ENCODE measurements at regions not wholly inside any gene's neighbourhood (a gene's known extent, or its start where the extent isn't known, plus 50 kb on each side); places are given as distances from the start of the nearest gene placed in this dataset.

DNA sequence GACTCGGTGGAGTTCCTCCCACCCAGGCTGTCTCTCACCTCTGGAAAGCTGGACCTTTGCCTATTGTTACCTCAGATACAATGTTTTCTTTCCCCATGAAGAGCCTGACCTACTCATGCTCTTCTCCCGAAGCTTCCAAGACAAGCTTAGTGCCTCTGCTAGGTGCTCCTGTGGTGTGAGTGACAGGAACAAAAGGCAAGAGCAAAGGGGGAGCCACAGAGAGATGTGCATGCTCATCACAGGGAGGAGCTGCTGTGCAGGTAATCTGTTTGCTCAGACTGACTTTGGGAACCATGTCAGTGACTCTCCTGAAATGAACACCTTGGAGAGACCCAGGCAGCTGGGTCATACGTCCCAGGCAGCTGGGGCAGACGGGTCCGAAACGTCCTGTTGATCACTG is 53.6 kb upstream of the VSTM5 start:
- POLR2A ChIA-PET: no interaction called here
- Histone ChIP-seq H3K27ac (ENCODE audit: extremely low read depth, low read depth, low read length) (no peak overlapping the region), H3K4me3 (ENCODE audit: low read depth, low read length) (no peak overlapping the region), H3K36me3 (ENCODE audit: control insufficient read depth in 2 of 2, insufficient read depth in 1 of 2, low read length in 2 of 2) (no peaks in the 10 kb centered on the region), H3K4me1 (ENCODE audit: control insufficient read depth, insufficient read depth, low read length) (no peaks in the 10 kb centered on the region), H3K9me3 (ENCODE audit: control insufficient read depth, insufficient read depth, low read depth, low read length) (no peaks in the 10 kb centered on the region)
- CTCF ChIA-PET: interaction anchor here (5.1 kb wide), 1 partner anchor 9 kb away, joined by 32 read pairs; no protein-coding TSS in a partner anchor
- TF ChIP-seq KLF10 (tag by site-specific recombination; IDR thresholded peaks at IDR 0.05) (no peak), ZNF366 (tag by site-specific recombination; conservative IDR thresholded peaks at IDR 0.05) (no peak), ZFP69B (tag by site-specific recombination; IDR thresholded peaks at IDR 0.05) (no peak), ZNF843 (tag by site-specific recombination; IDR thresholded peaks at IDR 0.05) (no peak), ZNF629 (tag by site-specific recombination; IDR thresholded peaks at IDR 0.05) (no peak), YY2 (tag by site-specific recombination; IDR thresholded peaks at IDR 0.05) (no peak), ZNF274 (IDR thresholded peaks at IDR 0.05; ENCODE audit: low read length) (no peak), ZNF274 (tag by site-specific recombination; IDR thresholded peaks at IDR 0.05; ENCODE audit: borderline replicate concordance) (no peak), ZSCAN16 (tag by site-specific recombination; IDR thresholded peaks at IDR 0.05) (no peak), ZNF324 (tag by site-specific recombination; IDR thresholded peaks at IDR 0.05) (no peak), GLIS2 (tag by site-specific recombination; IDR thresholded peaks at IDR 0.05) (no peak), ZNF660 (tag by site-specific recombination; IDR thresholded peaks at IDR 0.05) (no peak), ZNF311 (tag by site-specific recombination; IDR thresholded peaks at IDR 0.05; ENCODE audit: borderline replicate concordance) (no peak), ZNF768 (tag by site-specific recombination; IDR thresholded peaks at IDR 0.05) (no peak)

DNA sequence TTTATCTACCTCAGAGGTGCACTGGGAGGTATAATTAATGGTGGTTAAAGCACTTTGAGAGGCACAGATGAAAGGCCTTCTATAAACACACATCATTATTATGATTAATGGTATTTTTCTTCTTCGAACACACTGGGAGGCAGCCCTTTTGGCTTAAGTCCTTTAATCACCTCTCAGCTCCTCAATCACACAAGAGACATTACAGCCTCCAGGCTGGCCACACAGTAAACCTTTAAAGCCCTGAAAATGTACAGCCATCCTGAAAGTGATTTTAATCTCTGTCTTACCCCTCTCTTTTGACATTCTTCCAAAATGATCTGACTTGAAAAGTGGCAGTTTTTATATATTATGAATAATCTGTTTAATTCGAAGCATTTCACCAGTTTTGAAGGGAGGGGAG is 54.3 kb upstream of the VSTM5 start:
- H3K36me3 ChIP-seq (ENCODE audit: control insufficient read depth in 2 of 2, insufficient read depth in 1 of 2, low read length in 2 of 2): no peaks in the 10 kb centered on the region
- TF ChIP-seq ZNF571 (tag by site-specific recombination; IDR thresholded peaks at IDR 0.05): no peak
- peak; percentile 35; the same call in 1 of the 2 replicates for TF ChIP-seq GLIS1 (tag by site-specific recombination; IDR thresholded peaks at IDR 0.05)
- TF ChIP-seq SP7 (tag by site-specific recombination; IDR thresholded peaks at IDR 0.05): peak; percentile 51; the same call in 1 of the 2 replicates
- CTCF ChIA-PET: interaction anchor here (0.6 to 5.1 kb wide), 4 partner anchors 9 to 515 kb away, joined by 3 to 32 read pairs (median 8); no protein-coding TSS in a partner anchor

DNA sequence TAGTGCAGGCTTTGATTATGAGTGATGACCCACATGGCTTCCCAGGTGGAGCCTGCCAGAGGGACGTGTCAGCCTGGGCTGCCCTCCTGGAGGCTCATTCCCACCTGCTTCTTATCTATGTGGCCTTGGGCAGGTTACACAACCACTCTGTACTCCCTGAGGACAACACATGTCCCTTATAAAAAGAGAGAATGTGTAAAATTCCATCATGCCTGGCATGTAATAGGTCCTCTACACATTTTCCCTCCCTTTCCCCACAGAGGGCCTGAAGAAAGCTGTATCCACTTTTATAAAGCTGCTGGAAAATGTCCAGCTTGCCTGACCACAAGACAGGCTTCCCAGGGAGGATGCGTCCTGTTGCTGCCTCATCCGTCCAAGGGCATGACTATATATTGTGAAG is 55.0 kb upstream of the VSTM5 start:
- H3K27ac ChIP-seq (ENCODE audit: extremely low read depth, low read depth, low read length): no peak overlapping the region

More for the DNA sequence above, 54.3 kb upstream of the VSTM5 start:
- H3K27ac ChIP-seq (ENCODE audit: extremely low read depth, low read depth, low read length): no peak overlapping the region
- H3K9me3 ChIP-seq (ENCODE audit: control insufficient read depth, insufficient read depth, low read depth, low read length): no peaks in the 10 kb centered on the region
- no peak overlapping the region for H3K4me3 ChIP-seq (ENCODE audit: low read depth, low read length)
- H3K4me1 ChIP-seq (ENCODE audit: control insufficient read depth, insufficient read depth, low read length): no peaks in the 10 kb centered on the region
- POLR2A ChIA-PET: no interaction called here

DNA sequence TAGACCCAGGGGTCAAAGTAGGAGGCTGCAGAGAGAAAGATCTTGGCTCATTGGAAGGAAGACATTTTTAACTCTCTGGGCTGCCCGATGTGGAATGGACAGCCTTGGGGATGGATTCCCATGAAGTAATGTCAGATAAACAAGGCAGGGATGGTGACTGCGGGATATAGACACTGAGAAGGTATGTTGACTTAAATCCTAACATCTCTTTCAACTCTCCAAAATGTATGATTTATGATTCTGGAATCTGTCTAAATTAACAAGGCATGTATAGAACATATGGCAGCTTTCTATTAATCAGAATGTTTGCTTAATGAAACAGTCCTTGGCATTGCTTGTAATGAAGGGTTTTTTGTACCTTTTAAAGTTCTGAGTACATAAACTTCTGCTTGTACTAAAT is 56.1 kb upstream of the VSTM5 start:
- no peaks in the 10 kb centered on the region for H3K9me3 ChIP-seq (ENCODE audit: control insufficient read depth, insufficient read depth, low read depth, low read length)
- CTCF ChIA-PET: interaction anchor here (0.6 to 5.1 kb wide), 5 partner anchors 11 to 828 kb away, joined by 3 to 32 read pairs (median 4); no protein-coding TSS in a partner anchor
- H3K36me3 ChIP-seq (ENCODE audit: control insufficient read depth in 2 of 2, insufficient read depth in 1 of 2, low read length in 2 of 2): no peaks in the 10 kb centered on the region
- H3K27ac ChIP-seq (ENCODE audit: extremely low read depth, low read depth, low read length): no peak overlapping the region
- no peaks in the 10 kb centered on the region for H3K4me1 ChIP-seq (ENCODE audit: control insufficient read depth, insufficient read depth, low read length)
- no peak overlapping the region for H3K4me3 ChIP-seq (ENCODE audit: low read depth, low read length)
- POLR2A ChIA-PET: no interaction called here
- TF ChIP-seq, protein P1, sequence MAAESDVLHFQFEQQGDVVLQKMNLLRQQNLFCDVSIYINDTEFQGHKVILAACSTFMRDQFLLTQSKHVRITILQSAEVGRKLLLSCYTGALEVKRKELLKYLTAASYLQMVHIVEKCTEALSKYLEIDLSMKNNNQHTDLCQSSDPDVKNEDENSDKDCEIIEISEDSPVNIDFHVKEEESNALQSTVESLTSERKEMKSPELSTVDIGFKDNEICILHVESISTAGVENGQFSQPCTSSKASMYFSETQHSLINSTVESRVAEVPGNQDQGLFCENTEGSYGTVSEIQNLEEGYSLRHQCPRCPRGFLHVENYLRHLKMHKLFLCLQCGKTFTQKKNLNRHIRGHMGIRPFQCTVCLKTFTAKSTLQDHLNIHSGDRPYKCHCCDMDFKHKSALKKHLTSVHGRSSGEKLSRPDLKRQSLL (tag by site-specific recombination; IDR thresholded peaks at IDR 0.05): no peak
- no peak for TF ChIP-seq ZNF16 (tag by site-specific recombination; IDR thresholded peaks at IDR 0.05; ENCODE audit: low read depth)
- TF ChIP-seq ZNF174 (tag by site-specific recombination; IDR thresholded peaks at IDR 0.05): no peak
- TF ChIP-seq ZBTB48 (tag by site-specific recombination; IDR thresholded peaks at IDR 0.05): no peak
- TF ChIP-seq, protein P2, sequence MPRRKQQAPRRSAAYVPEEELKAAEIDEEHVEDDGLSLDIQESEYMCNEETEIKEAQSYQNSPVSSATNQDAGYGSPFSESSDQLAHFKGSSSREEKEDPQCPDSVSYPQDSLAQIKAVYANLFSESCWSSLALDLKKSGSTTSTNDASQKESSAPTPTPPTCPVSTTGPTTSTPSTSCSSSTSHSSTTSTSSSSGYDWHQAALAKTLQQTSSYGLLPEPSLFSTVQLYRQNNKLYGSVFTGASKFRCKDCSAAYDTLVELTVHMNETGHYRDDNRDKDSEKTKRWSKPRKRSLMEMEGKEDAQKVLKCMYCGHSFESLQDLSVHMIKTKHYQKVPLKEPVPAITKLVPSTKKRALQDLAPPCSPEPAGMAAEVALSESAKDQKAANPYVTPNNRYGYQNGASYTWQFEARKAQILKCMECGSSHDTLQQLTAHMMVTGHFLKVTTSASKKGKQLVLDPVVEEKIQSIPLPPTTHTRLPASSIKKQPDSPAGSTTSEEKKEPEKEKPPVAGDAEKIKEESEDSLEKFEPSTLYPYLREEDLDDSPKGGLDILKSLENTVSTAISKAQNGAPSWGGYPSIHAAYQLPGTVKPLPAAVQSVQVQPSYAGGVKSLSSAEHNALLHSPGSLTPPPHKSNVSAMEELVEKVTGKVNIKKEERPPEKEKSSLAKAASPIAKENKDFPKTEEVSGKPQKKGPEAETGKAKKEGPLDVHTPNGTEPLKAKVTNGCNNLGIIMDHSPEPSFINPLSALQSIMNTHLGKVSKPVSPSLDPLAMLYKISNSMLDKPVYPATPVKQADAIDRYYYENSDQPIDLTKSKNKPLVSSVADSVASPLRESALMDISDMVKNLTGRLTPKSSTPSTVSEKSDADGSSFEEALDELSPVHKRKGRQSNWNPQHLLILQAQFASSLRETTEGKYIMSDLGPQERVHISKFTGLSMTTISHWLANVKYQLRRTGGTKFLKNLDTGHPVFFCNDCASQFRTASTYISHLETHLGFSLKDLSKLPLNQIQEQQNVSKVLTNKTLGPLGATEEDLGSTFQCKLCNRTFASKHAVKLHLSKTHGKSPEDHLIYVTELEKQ (tag by site-specific recombination; IDR thresholded peaks at IDR 0.05; ENCODE audit: borderline replicate concordance): no peak
- TF ChIP-seq SCRT2 (tag by site-specific recombination; IDR thresholded peaks at IDR 0.05): no peak
- no peak for TF ChIP-seq ZNF394 (tag by site-specific recombination; IDR thresholded peaks at IDR 0.05; ENCODE audit: borderline replicate concordance)
- no peak for TF ChIP-seq ZNF558 (tag by site-specific recombination; IDR thresholded peaks at IDR 0.05)
- no peak for TF ChIP-seq ZNF510 (tag by site-specific recombination; IDR thresholded peaks at IDR 0.05; ENCODE audit: insufficient replicate concordance)

More for the DNA sequence above, 55.0 kb upstream of the VSTM5 start:
- TF ChIP-seq ZFHX2 (tag by site-specific recombination; conservative IDR thresholded peaks at IDR 0.05): no peak
- TF ChIP-seq GLIS1 (tag by site-specific recombination; IDR thresholded peaks at IDR 0.05): peak; percentile 24; the same call in 1 of the 2 replicates
- H3K4me3 ChIP-seq (ENCODE audit: low read depth, low read length): no peak overlapping the region
- no peaks in the 10 kb centered on the region for H3K36me3 ChIP-seq (ENCODE audit: control insufficient read depth in 2 of 2, insufficient read depth in 1 of 2, low read length in 2 of 2)
- H3K4me1 ChIP-seq (ENCODE audit: control insufficient read depth, insufficient read depth, low read length): no peaks in the 10 kb centered on the region
- POLR2A ChIA-PET: no interaction called here
- CTCF ChIA-PET: interaction anchor here (0.6 to 5.1 kb wide), 5 partner anchors 10 to 514 kb away, joined by 3 to 32 read pairs (median 4); no protein-coding TSS in a partner anchor
- H3K9me3 ChIP-seq (ENCODE audit: control insufficient read depth, insufficient read depth, low read depth, low read length): no peaks in the 10 kb centered on the region

All from HEK293 (cell line).